Psoas muscle (tissue), 7 donors: ENCODE measurements at regions not wholly inside any gene's neighbourhood (a gene's known extent, or its start where the extent isn't known, plus 50 kb on each side); places are given as distances from the start of the nearest gene placed in this dataset.

ENCODE experiments used
- ATAC-seq, 4 donors: fragments of 200-7000 bp; cut with Tn5 transposase; one replicate each; pipeline ENCODE4 v1.9.1; 2020; ENCODE audit warnings: moderate library complexity in 3 of 4, mild to moderate bottlenecking in 2 of 4
- DNase-seq, 2 donors: peaks; one replicate each; pipeline ENCODE4 v3.0.0-alpha.2; 2020
- H3K27ac ChIP-seq: fragments of 200-600 bp; one replicate; pipeline ENCODE4 v1.8.0; 2022
- H3K27me3 ChIP-seq, 3 donors: fragments of 200-600 bp in 1 of 3; one replicate each; pipeline versions ENCODE4 v1.6.1 to v1.8.0; 2013 to 2022; ENCODE audit warnings: low read length in 2 of 3, mild to moderate bottlenecking in 2 of 3, moderate library complexity in 1 of 3; ENCODE audit not compliant: insufficient read depth in 3 of 3
- H3K36me3 ChIP-seq, 2 donors: fragments of 200-600 bp in 1 of 2; one replicate each; pipeline versions ENCODE4 v1.6.1 to v1.8.0; 2013 to 2022; ENCODE audit warnings: low read depth in 1 of 2, mild to moderate bottlenecking in 1 of 2, moderate library complexity in 1 of 2; ENCODE audit not compliant: insufficient read depth in 1 of 2
- H3K4me1 ChIP-seq: fragments of 200-600 bp; one replicate; pipeline ENCODE4 v1.8.0; 2022
- H3K4me3 ChIP-seq: fragments of 200-600 bp; one replicate; pipeline ENCODE4 v1.8.0; 2022; ENCODE audit warnings: mild to moderate bottlenecking
- H3K9me3 ChIP-seq: fragments of 200-600 bp; one replicate; pipeline ENCODE4 v1.8.0; 2022
- CTCF ChIP-seq: fragments of 200-600 bp; IDR thresholded peaks from one replicate; pipeline ENCODE4 v1.8.0; 2022; ENCODE audit warnings: antibody characterized with exemption
- WGBS, 3 donors: extraction: QIAGEN DNeasy Blood & Tissue Kit; methylation state at CpG; one replicate each; pipeline versions ENCODE4 v1.1.6 to v1.1.7; 2013; 5-methylcytosine and 5-hydroxymethylcytosine counted together
- intact Hi-C, 2 donors: fragments of 100-400 bp; cut with DNase I; formaldehyde crosslinking; loops; one replicate each; pipeline versions ENCODE4 v1.11.0 to v1.14.2; 2022
- donor health status: healthy with polysubstance abuse.
- donor health status: DM: no; HTN: no; CAD: no; lungs with moderate emphysema.
- donor health status: Bipolar disorder and iron deficiency.
- donor health status: healthy.
- donor health status: DM: yes; HTN: yes; CAD: no.
- donor health status: DM: no; HTN: no; CAD: no.
- donor health status: DM: yes; HTN: yes; CAD: no.

GRCh38 chr6:71388856-71389527, 100.4 kb downstream of the OGFRL1 start:
- Histone ChIP-seq H3K36me3 (no peaks in the 10 kb centered on the region), H3K4me1 (peaks cover 60% of the 10 kb centered on the region), H3K4me3 (no peak overlapping the region), H3K9me3 (no peaks in the 10 kb centered on the region), H3K27ac (no peak overlapping the region), H3K27me3 (no peaks in the 10 kb centered on the region)
- DNase-seq (no peak), ATAC-seq (no peak)
- 58 to 73% (median 60%) methylated on average over 4 of the region's 4 CpGs for WGBS, 3 donors
- TF ChIP-seq CTCF = no peak
- intact Hi-C loops = loop anchor here (5.0 kb wide), 3 partner anchors 33 to 123 kb away; no protein-coding TSS in a partner anchor

- peaks cover 77% of the 10 kb centered on the region for H3K4me1 ChIP-seq
- H3K27ac ChIP-seq = no peak overlapping the region
- DNase-seq (no peak), ATAC-seq (peak in 2 of 4 donors; percentile 11 to 25)
- no peaks in the 10 kb centered on the region for H3K27me3 ChIP-seq
- TF ChIP-seq CTCF = no peak
- H3K9me3 ChIP-seq = no peaks in the 10 kb centered on the region
- no peak overlapping the region for H3K4me3 ChIP-seq
- 63 to 93% (median 75%) methylated on average over 1 of the region's 1 CpG for WGBS, 3 donors
- intact Hi-C loops = no loop called here
- H3K36me3 ChIP-seq = no peaks in the 10 kb centered on the region
Observed at GRCh38 chr6:71391126-71391525, 102.5 kb downstream of the OGFRL1 start.

- no peak for TF ChIP-seq CTCF
- H3K27ac ChIP-seq = peak overlapping the region; percentile 60
Observed at GRCh38 chr6:71392276-71392675, 103.7 kb downstream of the OGFRL1 start.

GRCh38 chr6:71393471-71393870, 104.9 kb downstream of the OGFRL1 start:
- Histone ChIP-seq H3K4me1 (peaks cover 71% of the 10 kb centered on the region), H3K27me3 (no peaks in the 10 kb centered on the region), H3K27ac (peak overlapping the region; percentile 60), H3K4me3 (no peak overlapping the region), H3K36me3 (peaks cover 0 to 14% of the 10 kb centered on the region in 2 donors), H3K9me3 (no peaks in the 10 kb centered on the region)
- WGBS, 3 donors = 35 to 50% (median 35%) methylated on average over 1 of the region's 1 CpG
- intact Hi-C loops = no loop called here
- DNase-seq = no peak
- ATAC-seq = peak; percentile 19 to 56 (median 49)
- TF ChIP-seq CTCF = no peak

More at GRCh38 chr6:71392276-71392675, 103.7 kb downstream of the OGFRL1 start:
- Histone ChIP-seq H3K9me3 (no peaks in the 10 kb centered on the region), H3K27me3 (no peaks in the 10 kb centered on the region), H3K36me3 (peaks cover 0 to 4% of the 10 kb centered on the region in 2 donors), H3K4me3 (no peak overlapping the region), H3K4me1 (peaks cover 83% of the 10 kb centered on the region)
- 94 to 98% (median 95%) methylated on average over 1 of the region's 1 CpG for WGBS, 3 donors
- no peak for DNase-seq
- intact Hi-C loops = no loop called here
- ATAC-seq = no peak
